T47D (cell line): ENCODE measurements at regions not wholly inside any gene's neighbourhood (a gene's known extent, or its start where the extent isn't known, plus 50 kb on each side); places are given as distances from the start of the nearest gene placed in this dataset.

Experiments
- DNase-seq, 2 experiments: peaks; one replicate each; pipeline versions ENCODE4 v3.0.0 to v3.0.0-alpha.2; 2011 to 2012; ENCODE audit warnings: low read depth in 1 of 2, low spot score in 1 of 2
- JUND ChIP-seq: IDR thresholded peaks from 2 replicates; pipeline ENCODE4 v1.6.1; 2012; ENCODE audit warnings: low read depth
- in situ Hi-C: cut with HindIII; loops from 2 replicates; pipeline ENCODE4 v1.10.0; 2016; ENCODE audit warnings: low sequenced_read_pairs, low pct_unique_long_range_greater_than_20kb

GRCh38 chr12:91326058-91327027 is 143.7 kb upstream of the DCN start:
- in situ Hi-C loops = no loop called here
- no peak for TF ChIP-seq JUND
- DNase-seq = peak; percentile 13 to 70

- TF ChIP-seq JUND = no peak
Observed at GRCh38 chr12:91320999-91321398, 138.4 kb upstream of the DCN start.

GRCh38 chr12:91319071-91319760 is 136.6 kb upstream of the DCN start:
- no peak for TF ChIP-seq JUND
- DNase-seq = no peak
- in situ Hi-C loops = no loop called here

More at GRCh38 chr12:91320999-91321398, 138.4 kb upstream of the DCN start:
- in situ Hi-C loops = no loop called here
- DNase-seq = no peak

GRCh38 chr12:91317306-91317705 is 134.7 kb upstream of the DCN start:
- in situ Hi-C loops = no loop called here
- TF ChIP-seq JUND = no peak

GRCh38 chr12:91316907-91317269 is 134.3 kb upstream of the DCN start:
- no peak for DNase-seq
- in situ Hi-C loops = no loop called here
- no peak for TF ChIP-seq JUND

More at GRCh38 chr12:91317306-91317705, 134.7 kb upstream of the DCN start:
- no peak for DNase-seq

GRCh38 chr12:91316161-91316906 is 133.7 kb upstream of the DCN start:
- DNase-seq = no peak
- TF ChIP-seq JUND = no peak

GRCh38 chr12:91311081-91311480 is 128.5 kb upstream of the DCN start:
- TF ChIP-seq JUND = no peak
- in situ Hi-C loops = no loop called here

More at GRCh38 chr12:91316161-91316906, 133.7 kb upstream of the DCN start:
- in situ Hi-C loops = no loop called here

GRCh38 chr12:91309450-91309849 is 126.8 kb upstream of the DCN start:
- in situ Hi-C loops = no loop called here
- no peak for TF ChIP-seq JUND

More at GRCh38 chr12:91311081-91311480, 128.5 kb upstream of the DCN start:
- DNase-seq = no peak

GRCh38 chr12:91307957-91308670 is 125.5 kb upstream of the DCN start:
- DNase-seq = no peak
- in situ Hi-C loops = no loop called here
- no peak for TF ChIP-seq JUND

More at GRCh38 chr12:91309450-91309849, 126.8 kb upstream of the DCN start:
- DNase-seq = no peak

GRCh38 chr12:91290354-91290753 is 107.7 kb upstream of the DCN start:
- DNase-seq = no peak
- in situ Hi-C loops = no loop called here
- TF ChIP-seq JUND = no peak

- peak in 1 of 2 experiments; percentile 14 for DNase-seq
- TF ChIP-seq JUND = no peak
Observed at GRCh38 chr12:91289906-91290305, 107.3 kb upstream of the DCN start.

GRCh38 chr12:91289072-91289471 is 106.5 kb upstream of the DCN start:
- no peak for DNase-seq
- in situ Hi-C loops = no loop called here
- TF ChIP-seq JUND = no peak

More at GRCh38 chr12:91289906-91290305, 107.3 kb upstream of the DCN start:
- in situ Hi-C loops = no loop called here
